HUES6 (cell line): ENCODE measurements at regions not wholly inside any gene's neighbourhood (a gene's known extent, or its start where the extent isn't known, plus 50 kb on each side); places are given as distances from the start of the nearest gene placed in this dataset.
"Not testable (repeated sequence)": the region's sequence is repeated elsewhere in the genome, so short reads cannot be mapped to it uniquely, and the experiment has no call there.

Experiments
- H3K27ac ChIP-seq: 2 replicates; pipeline ENCODE4 v1.7.0; 2013; ENCODE audit warnings: low read depth, mild to moderate bottlenecking, low read length, inconsistent platforms
- H3K27me3 ChIP-seq: 2 replicates; pipeline ENCODE4 v1.6.1; 2013; ENCODE audit warnings: low read length; ENCODE audit not compliant: control insufficient read depth, insufficient read depth
- H3K36me3 ChIP-seq: 2 replicates; pipeline ENCODE4 v1.6.1; 2013; ENCODE audit warnings: low read length; ENCODE audit not compliant: control insufficient read depth, insufficient read depth
- H3K4me1 ChIP-seq: 2 replicates; pipeline ENCODE4 v1.6.1; 2013; ENCODE audit warnings: low read length; ENCODE audit not compliant: control insufficient read depth, insufficient read depth
- H3K4me3 ChIP-seq: 2 replicates; pipeline ENCODE4 v1.5.1; 2013; ENCODE audit warnings: low read depth, low read length
- H3K9ac ChIP-seq: one replicate; pipeline ENCODE4 v1.6.1; 2013; ENCODE audit warnings: mild to moderate bottlenecking, low read length
- H3K9me3 ChIP-seq: 2 replicates; pipeline ENCODE4 v1.6.1; 2013; ENCODE audit warnings: low read depth, low read length; ENCODE audit not compliant: control insufficient read depth, insufficient read depth

GRCh38 chr4:104915373-104915772 is 231.3 kb upstream of the TET2 start:
- Histone ChIP-seq H3K9me3 (no peaks in the 10 kb centered on the region), H3K36me3 (no peaks in the 10 kb centered on the region), H3K27me3 (peaks cover 99% of the 10 kb centered on the region), H3K4me3 (no peak overlapping the region), H3K9ac (no peak overlapping the region), H3K4me1 (peaks cover 4% of the 10 kb centered on the region; the same call in 1 of the 2 replicates), H3K27ac (no peak overlapping the region)

- Histone ChIP-seq H3K27ac (no peak overlapping the region), H3K36me3 (no peaks in the 10 kb centered on the region), H3K9ac (no peak overlapping the region), H3K4me1 (peaks cover 4% of the 10 kb centered on the region; the same call in 1 of the 2 replicates), H3K9me3 (no peaks in the 10 kb centered on the region), H3K4me3 (no peak overlapping the region), H3K27me3 (peaks cover 99% of the 10 kb centered on the region)
Observed at GRCh38 chr4:104915864-104916263, 230.8 kb upstream of the TET2 start.

DNA sequence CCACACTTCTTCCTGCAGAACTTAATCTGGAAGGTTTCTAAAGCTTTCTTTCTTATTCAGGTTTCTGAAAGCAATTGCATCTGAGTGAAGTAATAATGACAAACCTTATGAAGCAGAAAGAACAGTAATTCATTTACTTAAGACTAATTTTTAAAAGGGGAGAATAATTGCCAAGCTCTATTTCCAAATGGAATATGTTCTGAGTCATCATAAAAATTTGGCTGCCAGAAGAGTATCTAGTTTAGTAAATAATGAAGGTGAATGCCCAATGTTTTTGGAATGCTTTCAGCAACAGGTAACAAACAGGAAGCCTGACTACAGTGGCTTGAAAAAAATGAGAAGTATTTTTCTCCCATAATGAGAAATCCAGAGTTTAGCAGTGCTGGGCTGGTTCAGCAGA is 227.3 kb upstream of the TET2 start:
- no peak overlapping the region for H3K27ac ChIP-seq
- no peak overlapping the region for H3K9ac ChIP-seq
- no peak overlapping the region for H3K4me3 ChIP-seq
- peaks cover 94% of the 10 kb centered on the region for H3K27me3 ChIP-seq
- no peaks in the 10 kb centered on the region for H3K36me3 ChIP-seq
- peaks cover 4% of the 10 kb centered on the region; the same call in 1 of the 2 replicates for H3K4me1 ChIP-seq
- no peaks in the 10 kb centered on the region for H3K9me3 ChIP-seq

DNA sequence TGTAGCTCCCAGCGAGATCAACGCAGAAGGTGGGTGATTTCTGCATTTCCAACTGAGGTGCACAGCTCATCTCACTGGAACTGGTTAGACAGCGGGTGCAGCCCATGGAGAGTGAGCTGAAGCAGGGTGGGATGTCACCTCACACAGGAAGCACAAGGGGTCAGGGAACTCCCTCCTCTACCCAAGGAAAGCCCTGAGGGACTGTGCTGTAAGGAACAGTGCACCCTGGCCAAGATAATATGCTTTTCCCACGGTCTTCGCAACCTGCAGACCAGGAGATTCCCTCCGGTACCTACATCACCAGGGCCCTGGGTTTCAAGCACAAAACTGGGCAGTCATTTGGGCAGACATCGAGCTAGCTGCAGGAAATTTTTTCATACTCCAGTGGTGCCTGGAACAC is 216.4 kb upstream of the TET2 start:
- Histone ChIP-seq H3K9ac (no peak overlapping the region), H3K9me3 (no peaks in the 10 kb centered on the region), H3K27ac (no peak overlapping the region), H3K4me3 (no peak overlapping the region), H3K4me1 (peaks cover 11% of the 10 kb centered on the region), H3K27me3 (peaks cover 37% of the 10 kb centered on the region), H3K36me3 (no peaks in the 10 kb centered on the region)

GRCh38 chr4:104930745-104931736 is 215.6 kb upstream of the TET2 start:
- not testable (repeated sequence) for H3K27ac ChIP-seq, H3K4me3 ChIP-seq, H3K9me3 ChIP-seq, H3K36me3 ChIP-seq, H3K9ac ChIP-seq
- Histone ChIP-seq H3K27me3 (peaks cover 31% of the 10 kb centered on the region), H3K4me1 (peaks cover 11% of the 10 kb centered on the region)

DNA sequence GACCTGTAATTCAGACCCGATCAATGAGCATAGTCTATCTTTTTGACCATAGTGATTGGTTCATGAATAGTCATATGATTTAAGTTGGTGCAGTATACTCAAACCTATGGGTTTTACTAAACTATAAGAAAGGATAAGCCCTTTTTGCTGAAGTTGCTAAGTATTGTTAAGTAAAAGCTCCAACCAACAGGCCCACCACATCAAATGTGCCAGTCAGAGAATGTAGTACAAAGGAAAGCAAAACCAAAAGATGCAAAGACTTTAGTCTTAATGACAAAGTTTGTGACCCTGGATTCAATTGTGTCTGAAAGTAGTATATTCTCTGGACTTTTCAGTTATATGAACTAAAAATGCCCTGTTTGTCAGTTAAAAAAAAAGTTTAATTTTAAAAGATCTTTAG is 208.1 kb upstream of the TET2 start:
- Histone ChIP-seq H3K4me1 (no peaks in the 10 kb centered on the region), H3K27me3 (no peaks in the 10 kb centered on the region), H3K9ac (no peak overlapping the region)

DNA sequence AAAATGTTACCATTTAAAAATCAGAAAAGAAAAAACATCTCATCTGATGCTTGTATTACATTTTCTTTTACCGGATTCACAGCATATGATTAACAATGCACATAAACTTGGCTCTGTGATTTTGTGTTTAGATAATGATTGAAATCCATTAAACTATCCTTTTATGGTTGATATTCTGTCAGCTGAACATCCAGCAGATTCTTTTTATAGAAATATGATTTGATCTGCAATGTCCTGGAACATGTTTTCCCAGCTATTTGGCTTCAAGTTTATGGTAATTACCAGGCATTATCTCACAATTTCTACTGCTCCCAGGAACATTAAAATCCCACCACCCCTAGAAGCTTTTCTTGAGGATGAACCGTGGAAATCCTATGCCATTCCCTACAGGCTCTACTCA is 205.7 kb upstream of the TET2 start:
- no peaks in the 10 kb centered on the region for H3K4me1 ChIP-seq
- H3K9me3 ChIP-seq = no peaks in the 10 kb centered on the region
- no peak overlapping the region for H3K9ac ChIP-seq
- no peaks in the 10 kb centered on the region for H3K27me3 ChIP-seq
- no peak overlapping the region for H3K4me3 ChIP-seq
- H3K36me3 ChIP-seq = no peaks in the 10 kb centered on the region
- H3K27ac ChIP-seq = no peak overlapping the region

More for the DNA sequence above, 208.1 kb upstream of the TET2 start:
- no peak overlapping the region for H3K4me3 ChIP-seq
- no peaks in the 10 kb centered on the region for H3K36me3 ChIP-seq
- H3K27ac ChIP-seq = no peak overlapping the region
- H3K9me3 ChIP-seq = no peaks in the 10 kb centered on the region

DNA sequence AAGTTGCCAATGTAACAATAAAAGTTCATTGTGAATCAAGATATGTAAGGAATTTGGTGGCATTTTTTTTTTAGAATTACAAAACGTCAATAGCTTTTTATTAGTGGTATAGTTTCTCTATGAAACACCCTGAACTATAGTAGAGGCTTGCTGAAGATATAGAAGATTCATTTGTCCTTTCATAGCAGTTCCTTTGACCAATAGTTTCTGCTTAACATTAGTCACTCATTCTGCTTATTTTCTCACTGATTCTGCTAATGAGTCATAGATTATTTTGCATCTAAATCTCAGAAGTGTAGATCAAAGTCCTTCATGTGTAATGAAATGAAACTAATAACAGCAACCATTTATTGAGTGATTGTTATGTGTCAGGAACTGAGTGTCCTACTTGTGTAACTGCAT is 205.0 kb upstream of the TET2 start:
- no peak overlapping the region for H3K9ac ChIP-seq
- H3K4me3 ChIP-seq = no peak overlapping the region
- H3K27ac ChIP-seq = no peak overlapping the region
- H3K27me3 ChIP-seq = no peaks in the 10 kb centered on the region
- no peaks in the 10 kb centered on the region for H3K9me3 ChIP-seq
- no peaks in the 10 kb centered on the region for H3K4me1 ChIP-seq
- no peaks in the 10 kb centered on the region for H3K36me3 ChIP-seq

DNA sequence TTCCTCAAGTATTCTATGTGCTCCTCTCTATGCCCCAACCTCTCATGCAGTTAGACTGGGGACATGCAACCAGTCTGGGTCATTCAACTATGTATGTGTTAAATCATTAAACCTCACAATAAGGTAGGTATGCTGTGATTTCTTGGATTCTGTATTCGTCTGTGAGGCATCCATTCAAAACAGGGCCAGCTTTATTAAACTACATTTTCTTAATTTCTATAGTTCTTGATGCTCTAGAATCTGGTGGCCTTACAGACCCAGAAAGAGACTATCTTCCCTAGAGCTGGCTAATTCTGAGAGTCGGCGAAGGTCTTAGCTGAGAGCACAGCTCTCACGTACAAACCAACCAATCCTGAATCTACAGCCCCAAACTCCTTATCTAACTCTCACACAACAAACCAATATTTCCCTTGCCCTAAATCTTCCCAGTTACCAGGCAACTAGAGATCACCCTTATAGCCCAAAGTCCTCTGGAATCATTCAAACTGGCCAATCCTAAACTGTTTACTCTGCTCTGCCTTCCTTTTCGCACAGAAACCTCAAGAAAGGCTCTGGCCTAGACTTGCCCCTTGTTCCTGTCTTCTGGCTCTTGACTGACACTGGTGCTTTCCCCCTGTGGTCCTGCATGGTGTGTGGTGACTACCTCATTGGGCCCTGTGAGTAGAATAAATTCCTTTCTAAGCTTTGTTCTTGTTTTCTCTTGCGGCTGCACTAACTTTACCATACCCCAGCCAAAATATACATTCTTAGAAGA is 203.5 kb upstream of the TET2 start:
- no peaks in the 10 kb centered on the region for H3K9me3 ChIP-seq
- no peaks in the 10 kb centered on the region for H3K27me3 ChIP-seq
- no peak overlapping the region for H3K4me3 ChIP-seq
- no peak overlapping the region for H3K27ac ChIP-seq
- H3K9ac ChIP-seq = no peak overlapping the region
- H3K4me1 ChIP-seq = no peaks in the 10 kb centered on the region
- no peaks in the 10 kb centered on the region for H3K36me3 ChIP-seq

GRCh38 chr4:104944596-104944995 is 202.1 kb upstream of the TET2 start:
- Histone ChIP-seq H3K27ac (no peak overlapping the region), H3K9me3 (no peaks in the 10 kb centered on the region), H3K36me3 (no peaks in the 10 kb centered on the region), H3K27me3 (no peaks in the 10 kb centered on the region), H3K9ac (no peak overlapping the region), H3K4me1 (no peaks in the 10 kb centered on the region), H3K4me3 (no peak overlapping the region)
